Endothelial cell of umbilical vein (primary cell): ENCODE measurements at regions not wholly inside any gene's neighbourhood (a gene's known extent, or its start where the extent isn't known, plus 50 kb on each side); places are given as distances from the start of the nearest gene placed in this dataset.

Source experiments
- BruUV-seq: library from RNA; stranded (reverse); fragments of 400-500 nt; replicated peaks from 2 replicates; lab custom pipeline; 2021; lab: Mats Ljungman, UMichigan
- CTCF ChIA-PET: fragments of 300-600, 350-600 bp; sonication (Branson Sonifier 250); formaldehyde crosslinking; loops from one replicate; lab custom pipeline; 2021; ENCODE audit warnings: antibody characterized with exemption, inconsistent platforms; lab: Charles Lee
- POLR2A ChIA-PET: fragments of 300-600, 350-600 bp; sonication (Branson Sonifier 250); formaldehyde crosslinking; loops from one replicate; lab custom pipeline; 2021; ENCODE audit warnings: antibody characterized with exemption, inconsistent platforms; lab: Charles Lee
- DNase-seq: peaks from one replicate; pipeline ENCODE4 v3.0.0-alpha.2; 2011; ENCODE audit warnings: low read depth, low spot score
- FAIRE-seq: peaks from 2 replicates; lab custom pipeline; 2011; peaks lifted over from hg19 to GRCh38; lab: Jason Lieb, UNC
- H2AFZ ChIP-seq: 2 replicates; pipeline ENCODE4 v1.6.0; 2012; ENCODE audit warnings: low read depth, low read length, control low read depth, inconsistent platforms
- H3K27ac ChIP-seq: 2 replicates; pipeline ENCODE4 v1.5.1; 2011; ENCODE audit warnings: low read depth, mild to moderate bottlenecking, control low read depth, low read length, moderate library complexity; ENCODE audit not compliant: insufficient read depth
- H3K27me3 ChIP-seq, 2 experiments: 2 replicates each; pipeline versions ENCODE4 v1.6.0 to v1.6.1; 2011; ENCODE audit warnings: low read length in 2 of 2, mixed read lengths in 1 of 2; ENCODE audit not compliant: control insufficient read depth in 2 of 2, insufficient read depth in 2 of 2
- H3K36me3 ChIP-seq, 2 experiments: 2 replicates in 1 of 2; 3 replicates in 1 of 2; pipeline ENCODE4 v1.5.1; 2011; ENCODE audit warnings: low read length in 2 of 2, mild to moderate bottlenecking in 1 of 2, moderate library complexity in 1 of 2; ENCODE audit not compliant: control insufficient read depth in 2 of 2, insufficient read depth in 2 of 2; ENCODE audit errors: extremely low read depth in 1 of 2
- H3K4me1 ChIP-seq: 3 replicates; pipeline ENCODE4 v1.5.1; 2011; ENCODE audit warnings: mild to moderate bottlenecking, low read length; ENCODE audit not compliant: control insufficient read depth, insufficient read depth; ENCODE audit errors: extremely low read depth
- H3K4me2 ChIP-seq: 2 replicates; pipeline ENCODE4 v1.6.1; 2011; ENCODE audit warnings: low read length, control low read depth, mixed read lengths; ENCODE audit not compliant: insufficient read depth
- H3K4me3 ChIP-seq, 3 experiments: fragments of 200-600 bp in 1 of 3; sonication (generic), shearing (Covaris generic) in 1 of 3; replicated peaks in 1 of 3; 2 replicates each; pipeline ENCODE4 v1.5.1; 2011 to 2016; ENCODE audit warnings: control low read depth in 3 of 3, low read length in 3 of 3, mild to moderate bottlenecking in 2 of 3, inconsistent platforms in 1 of 3, low read depth in 1 of 3, moderate library complexity in 1 of 3; ENCODE audit not compliant: insufficient read depth in 1 of 3
- H3K79me2 ChIP-seq: 2 replicates; pipeline ENCODE4 v1.6.0; 2012; ENCODE audit warnings: low read length, inconsistent platforms; ENCODE audit not compliant: control insufficient read depth, insufficient read depth
- H3K9ac ChIP-seq: replicated peaks from 2 replicates; pipeline ENCODE3; 2011; ENCODE audit warnings: low read length, control low read depth; ENCODE audit not compliant: insufficient read depth; ENCODE audit errors: extremely low read depth
- H3K9me1 ChIP-seq: replicated peaks from 3 replicates; pipeline ENCODE4 v1.6.0; 2011; ENCODE audit warnings: mild to moderate bottlenecking, low read length; ENCODE audit not compliant: control insufficient read depth, insufficient read depth; ENCODE audit errors: extremely low read depth
- H3K9me3 ChIP-seq: replicated peaks from 2 replicates; pipeline ENCODE4 v1.5.1; 2012; ENCODE audit warnings: low read length, inconsistent platforms; ENCODE audit not compliant: control insufficient read depth, insufficient read depth
- H4K20me1 ChIP-seq: replicated peaks from 2 replicates; pipeline ENCODE3; 2011; ENCODE audit warnings: mild to moderate bottlenecking, low read length; ENCODE audit not compliant: control insufficient read depth, insufficient read depth; ENCODE audit errors: extremely low read depth
- EZH2 ChIP-seq: IDR thresholded peaks from 2 replicates; pipeline ENCODE4 v1.6.1; 2012; ENCODE audit warnings: borderline replicate concordance, low read depth, mild to moderate bottlenecking, moderate library complexity, low read length, inconsistent platforms; ENCODE audit not compliant: severe bottlenecking
- FOS ChIP-seq: IDR thresholded peaks from 2 replicates; pipeline ENCODE4 v1.6.1; 2011; ENCODE audit warnings: mild to moderate bottlenecking, low read length, moderate library complexity, borderline replicate concordance; ENCODE audit not compliant: insufficient read depth
- GATA2 ChIP-seq: IDR thresholded peaks from 2 replicates; pipeline ENCODE4 v1.7.0; 2011; ENCODE audit warnings: low read depth, mild to moderate bottlenecking, moderate library complexity, mixed read lengths, low read length; ENCODE audit not compliant: insufficient read length, insufficient read depth
- JUN ChIP-seq: IDR thresholded peaks from 2 replicates; pipeline ENCODE4 v1.6.1; 2011; ENCODE audit warnings: borderline replicate concordance, low read depth; ENCODE audit not compliant: insufficient read length, insufficient read depth
- MYC ChIP-seq: IDR thresholded peaks from one replicate; pipeline ENCODE4 v1.6.1; 2011; ENCODE audit warnings: mild to moderate bottlenecking, low read depth, low read length
- POLR2A ChIP-seq: IDR thresholded peaks from 2 replicates; pipeline ENCODE4 v1.6.1; 2012; ENCODE audit warnings: low read depth, mild to moderate bottlenecking, control low read depth, low read length
- POLR2AphosphoS5 ChIP-seq: IDR thresholded peaks from 2 replicates; pipeline ENCODE4 v1.6.1; 2012; ENCODE audit warnings: low read depth, mild to moderate bottlenecking, control low read depth, low read length, moderate library complexity; ENCODE audit not compliant: insufficient read depth
- dilution Hi-C: fragments of 300-500 bp; cut with MboI; formaldehyde crosslinking; loops from one replicate; pipeline ENCODE4 v1.15.0; 2019; ENCODE audit warnings: low sequenced_read_pairs; ENCODE audit not compliant: extremely low pct_ligation_motif_present
- intact Hi-C: fragments of 100-400 bp; cut with micrococcal nuclease; formaldehyde crosslinking; loops from one replicate; pipeline ENCODE4 v1.10.0; 2022
- TF ChIP-seq, protein P1 (sequence below): IDR thresholded peaks from 2 replicates; pipeline ENCODE4 v1.6.1; 2011; ENCODE audit not compliant: insufficient read depth, insufficient read length
- TF ChIP-seq, protein P2 (sequence below), 2 donors: IDR thresholded peaks; 1 replicate in 1 of 2; 2 replicates in 1 of 2; pipeline ENCODE4 v1.5.1; 2011; ENCODE audit warnings: low read length in 2 of 2, mild to moderate bottlenecking in 2 of 2, moderate library complexity in 2 of 2, control low read depth in 1 of 2, inconsistent platforms in 1 of 2, low read depth in 1 of 2; ENCODE audit not compliant: insufficient read depth in 1 of 2; ENCODE audit errors: extremely low read depth in 1 of 2

DNA sequence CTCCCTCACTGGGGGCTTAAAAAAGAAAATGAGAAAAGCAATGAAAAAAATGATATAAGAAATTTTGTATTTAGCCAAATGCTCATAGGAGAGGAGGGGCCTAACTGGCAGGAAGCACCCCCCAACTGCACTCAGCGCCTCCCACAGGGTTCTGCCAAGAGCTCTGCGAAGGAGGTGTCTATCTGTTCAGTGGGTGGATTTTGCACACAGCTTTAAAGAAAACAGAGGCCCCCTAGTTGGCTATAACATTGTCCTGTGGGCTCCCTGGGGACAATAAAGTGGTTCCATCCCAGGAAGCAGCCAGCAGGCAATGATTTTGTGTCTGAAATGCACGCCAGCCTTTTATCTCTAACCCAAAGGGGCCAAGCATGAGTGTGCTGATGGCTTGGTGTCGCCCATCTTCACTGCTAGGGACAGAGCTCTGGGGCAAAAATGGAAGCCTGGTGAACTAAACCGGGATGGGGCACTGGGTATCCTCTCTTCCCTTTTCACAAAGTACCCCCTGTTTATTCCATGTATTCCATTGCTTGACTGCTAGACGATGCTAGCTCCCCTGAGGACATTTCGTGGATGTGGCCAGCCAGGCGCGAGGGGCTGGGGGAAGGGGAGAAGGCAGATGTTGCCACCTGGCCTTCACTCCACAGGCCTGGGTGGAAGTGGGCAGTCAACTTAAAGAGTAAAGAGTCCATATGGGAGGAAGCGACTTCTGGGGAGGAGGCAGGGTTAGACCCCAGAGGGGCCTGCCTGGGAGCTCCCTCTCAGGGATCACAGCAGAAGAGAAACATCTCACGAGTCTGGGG, 205.7 kb downstream of the CYP26B1 start:
- TF ChIP-seq, protein P1, sequence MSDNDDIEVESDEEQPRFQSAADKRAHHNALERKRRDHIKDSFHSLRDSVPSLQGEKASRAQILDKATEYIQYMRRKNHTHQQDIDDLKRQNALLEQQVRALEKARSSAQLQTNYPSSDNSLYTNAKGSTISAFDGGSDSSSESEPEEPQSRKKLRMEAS, result no peak
- no peak for TF ChIP-seq EZH2
- TF ChIP-seq, protein P2, sequence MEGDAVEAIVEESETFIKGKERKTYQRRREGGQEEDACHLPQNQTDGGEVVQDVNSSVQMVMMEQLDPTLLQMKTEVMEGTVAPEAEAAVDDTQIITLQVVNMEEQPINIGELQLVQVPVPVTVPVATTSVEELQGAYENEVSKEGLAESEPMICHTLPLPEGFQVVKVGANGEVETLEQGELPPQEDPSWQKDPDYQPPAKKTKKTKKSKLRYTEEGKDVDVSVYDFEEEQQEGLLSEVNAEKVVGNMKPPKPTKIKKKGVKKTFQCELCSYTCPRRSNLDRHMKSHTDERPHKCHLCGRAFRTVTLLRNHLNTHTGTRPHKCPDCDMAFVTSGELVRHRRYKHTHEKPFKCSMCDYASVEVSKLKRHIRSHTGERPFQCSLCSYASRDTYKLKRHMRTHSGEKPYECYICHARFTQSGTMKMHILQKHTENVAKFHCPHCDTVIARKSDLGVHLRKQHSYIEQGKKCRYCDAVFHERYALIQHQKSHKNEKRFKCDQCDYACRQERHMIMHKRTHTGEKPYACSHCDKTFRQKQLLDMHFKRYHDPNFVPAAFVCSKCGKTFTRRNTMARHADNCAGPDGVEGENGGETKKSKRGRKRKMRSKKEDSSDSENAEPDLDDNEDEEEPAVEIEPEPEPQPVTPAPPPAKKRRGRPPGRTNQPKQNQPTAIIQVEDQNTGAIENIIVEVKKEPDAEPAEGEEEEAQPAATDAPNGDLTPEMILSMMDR (IDR thresholded peaks at IDR 0.05; ENCODE audit: extremely low read depth in 1 of 2, insufficient read depth in 1 of 2, low read depth in 1 of 2, low read length in 2 of 2), result no peak
- no peak for TF ChIP-seq JUN
- TF ChIP-seq FOS, result no peak
- TF ChIP-seq POLR2A, result no peak
- no peak for TF ChIP-seq POLR2AphosphoS5
- no peak for TF ChIP-seq MYC
- TF ChIP-seq GATA2, result no peak
- H3K4me1 ChIP-seq, result no peaks in the 10 kb centered on the region
- FAIRE-seq (no peak), DNase-seq (no peak)
- dilution Hi-C loops, result no loop called here
- H3K27ac ChIP-seq, result no peak overlapping the region
- ChIA-PET CTCF (interaction anchor here (0.9 to 2.2 kb wide), 8 partner anchors 8 to 664 kb away, joined by 3 to 19 read pairs (median 4); no protein-coding TSS in a partner anchor), POLR2A (no interaction called here)
- H4K20me1 ChIP-seq, result no peaks in the 10 kb centered on the region
- intact Hi-C loops, result no loop called here
- no peak overlapping the region for H3K9ac ChIP-seq
- H2AFZ ChIP-seq, result no peak overlapping the region
- no peak overlapping the region for H3K4me2 ChIP-seq
- no peaks in the 10 kb centered on the region for H3K36me3 ChIP-seq
- no peaks in the 10 kb centered on the region for H3K79me2 ChIP-seq
- no peaks in the 10 kb centered on the region for H3K9me1 ChIP-seq
- no TSS peak for BruUV-seq
- no peaks in the 10 kb centered on the region for H3K9me3 ChIP-seq
- H3K4me3 ChIP-seq, result no peak overlapping the region
- peaks cover 0 to 2% of the 10 kb centered on the region in 2 experiments for H3K27me3 ChIP-seq
